Ishikawa (cell line): ENCODE measurements at regions not wholly inside any gene's neighbourhood (a gene's known extent, or its start where the extent isn't known, plus 50 kb on each side); places are given as distances from the start of the nearest gene placed in this dataset.

ENCODE experiments used
- CEBPB ChIP-seq: IDR thresholded peaks from 2 replicates; pipeline ENCODE4 v1.6.1; 2012
- CREB1 ChIP-seq: IDR thresholded peaks from 2 replicates; pipeline ENCODE4 v1.6.1; 2012; ENCODE audit warnings: low read depth
- EGR1 ChIP-seq: IDR thresholded peaks from 2 replicates; pipeline ENCODE4 v1.6.1; 2012
- EP300 ChIP-seq: IDR thresholded peaks from 2 replicates; pipeline ENCODE4 v1.6.1; 2012; ENCODE audit warnings: borderline replicate concordance
- FOXM1 ChIP-seq: IDR thresholded peaks from 2 replicates; pipeline ENCODE4 v1.6.1; 2012; ENCODE audit warnings: low read depth, borderline replicate concordance
- MAX ChIP-seq: IDR thresholded peaks from 2 replicates; pipeline ENCODE4 v1.6.1; 2012
- NFIC ChIP-seq: IDR thresholded peaks from 2 replicates; pipeline ENCODE4 v1.6.1; 2012
- RAD21 ChIP-seq: IDR thresholded peaks from 2 replicates; pipeline ENCODE4 v1.6.1; 2012; ENCODE audit warnings: low read depth
- TAF1 ChIP-seq: IDR thresholded peaks from 2 replicates; pipeline ENCODE4 v1.6.1; 2012; ENCODE audit warnings: low read depth, mild to moderate bottlenecking
- TCF12 ChIP-seq: IDR thresholded peaks from 2 replicates; pipeline ENCODE4 v1.6.1; 2012; ENCODE audit warnings: low read depth
- TEAD4 ChIP-seq: IDR thresholded peaks from 2 replicates; pipeline ENCODE4 v1.6.1; 2012
- YY1 ChIP-seq: IDR thresholded peaks from 2 replicates; pipeline ENCODE4 v1.6.1; 2012; ENCODE audit warnings: low read depth
- ZBTB7A ChIP-seq: IDR thresholded peaks from 2 replicates; pipeline ENCODE4 v1.6.1; 2012; ENCODE audit warnings: low read depth
- TF ChIP-seq, protein P1 (sequence below): IDR thresholded peaks from 2 replicates; pipeline ENCODE4 v1.6.1; 2012
- TF ChIP-seq, protein P2 (sequence below): IDR thresholded peaks from 2 replicates; pipeline ENCODE4 v1.6.1; 2012; ENCODE audit warnings: low read depth, mild to moderate bottlenecking

DNA sequence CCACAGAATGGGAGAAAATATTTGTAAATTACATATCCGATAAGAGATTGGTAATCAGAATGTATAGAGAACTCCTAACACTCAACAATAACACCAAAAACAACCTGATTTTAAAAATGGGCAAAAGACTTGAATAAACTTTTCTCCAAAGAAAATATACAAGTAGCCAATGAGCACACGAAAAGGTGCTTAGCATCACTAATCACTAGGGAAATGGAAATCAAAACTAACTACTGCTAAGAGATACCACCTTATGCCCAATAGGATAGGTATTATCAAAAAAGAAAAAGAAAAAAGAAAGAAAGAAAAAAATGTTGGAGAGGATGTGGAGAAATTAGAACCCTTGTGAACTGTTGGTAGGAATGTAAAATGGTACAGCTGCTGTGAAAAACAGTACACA, 212.1 kb downstream of the TLR4 start:
- TF ChIP-seq FOXM1 (no peak), YY1 (no peak), MAX (no peak), CREB1 (no peak), TAF1 (no peak), RAD21 (no peak), TCF12 (no peak), EGR1 (no peak), CEBPB (no peak), TEAD4 (no peak), NFIC (no peak), EP300 (no peak), ZBTB7A (no peak)
- TF ChIP-seq, protein P1, sequence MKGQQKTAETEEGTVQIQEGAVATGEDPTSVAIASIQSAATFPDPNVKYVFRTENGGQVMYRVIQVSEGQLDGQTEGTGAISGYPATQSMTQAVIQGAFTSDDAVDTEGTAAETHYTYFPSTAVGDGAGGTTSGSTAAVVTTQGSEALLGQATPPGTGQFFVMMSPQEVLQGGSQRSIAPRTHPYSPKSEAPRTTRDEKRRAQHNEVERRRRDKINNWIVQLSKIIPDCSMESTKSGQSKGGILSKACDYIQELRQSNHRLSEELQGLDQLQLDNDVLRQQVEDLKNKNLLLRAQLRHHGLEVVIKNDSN: no peak
- TF ChIP-seq, protein P2, sequence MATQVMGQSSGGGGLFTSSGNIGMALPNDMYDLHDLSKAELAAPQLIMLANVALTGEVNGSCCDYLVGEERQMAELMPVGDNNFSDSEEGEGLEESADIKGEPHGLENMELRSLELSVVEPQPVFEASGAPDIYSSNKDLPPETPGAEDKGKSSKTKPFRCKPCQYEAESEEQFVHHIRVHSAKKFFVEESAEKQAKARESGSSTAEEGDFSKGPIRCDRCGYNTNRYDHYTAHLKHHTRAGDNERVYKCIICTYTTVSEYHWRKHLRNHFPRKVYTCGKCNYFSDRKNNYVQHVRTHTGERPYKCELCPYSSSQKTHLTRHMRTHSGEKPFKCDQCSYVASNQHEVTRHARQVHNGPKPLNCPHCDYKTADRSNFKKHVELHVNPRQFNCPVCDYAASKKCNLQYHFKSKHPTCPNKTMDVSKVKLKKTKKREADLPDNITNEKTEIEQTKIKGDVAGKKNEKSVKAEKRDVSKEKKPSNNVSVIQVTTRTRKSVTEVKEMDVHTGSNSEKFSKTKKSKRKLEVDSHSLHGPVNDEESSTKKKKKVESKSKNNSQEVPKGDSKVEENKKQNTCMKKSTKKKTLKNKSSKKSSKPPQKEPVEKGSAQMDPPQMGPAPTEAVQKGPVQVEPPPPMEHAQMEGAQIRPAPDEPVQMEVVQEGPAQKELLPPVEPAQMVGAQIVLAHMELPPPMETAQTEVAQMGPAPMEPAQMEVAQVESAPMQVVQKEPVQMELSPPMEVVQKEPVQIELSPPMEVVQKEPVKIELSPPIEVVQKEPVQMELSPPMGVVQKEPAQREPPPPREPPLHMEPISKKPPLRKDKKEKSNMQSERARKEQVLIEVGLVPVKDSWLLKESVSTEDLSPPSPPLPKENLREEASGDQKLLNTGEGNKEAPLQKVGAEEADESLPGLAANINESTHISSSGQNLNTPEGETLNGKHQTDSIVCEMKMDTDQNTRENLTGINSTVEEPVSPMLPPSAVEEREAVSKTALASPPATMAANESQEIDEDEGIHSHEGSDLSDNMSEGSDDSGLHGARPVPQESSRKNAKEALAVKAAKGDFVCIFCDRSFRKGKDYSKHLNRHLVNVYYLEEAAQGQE: no peak

- no peak for TF ChIP-seq YY1
- TF ChIP-seq FOXM1: no peak
- TF ChIP-seq RAD21: no peak
- TF ChIP-seq, protein P2: no peak
- TF ChIP-seq NFIC: no peak
- TF ChIP-seq TEAD4: no peak
- no peak for TF ChIP-seq MAX
- TF ChIP-seq EGR1: no peak
- no peak for TF ChIP-seq CEBPB
- TF ChIP-seq, protein P1: no peak
- no peak for TF ChIP-seq TAF1
These were observed 213.7 kb downstream of the TLR4 start for GRCh38 chr9:117917873-117918272.

DNA sequence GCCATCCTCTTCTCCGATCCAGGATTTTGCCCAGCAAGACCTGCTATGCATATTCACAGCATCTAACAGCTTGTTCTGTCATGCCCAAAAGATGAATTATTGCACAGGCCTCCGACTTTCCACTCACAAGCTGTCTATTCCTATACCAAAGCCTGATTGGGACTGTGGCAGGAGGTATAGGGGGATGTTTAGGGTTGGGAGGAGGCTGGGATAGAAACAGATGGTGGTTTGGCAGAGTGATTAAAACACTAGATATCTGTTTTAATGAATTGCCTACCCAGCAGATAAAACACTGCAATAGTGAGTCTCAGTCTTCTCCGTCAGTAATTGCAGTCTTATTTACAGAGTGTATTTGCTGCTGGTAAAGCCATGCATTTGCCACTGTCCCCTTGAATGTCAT, 215.3 kb downstream of the TLR4 start:
- TF ChIP-seq TCF12 (no peak), MAX (no peak), YY1 (no peak), TAF1 (no peak)

- TF ChIP-seq TAF1 (no peak), TCF12 (no peak), NFIC (no peak), EGR1 (no peak), ZBTB7A (no peak), CEBPB (no peak), MAX (no peak), RAD21 (no peak), YY1 (no peak), EP300 (no peak)
These were observed 221.9 kb downstream of the TLR4 start for GRCh38 chr9:117926031-117926658.

- TF ChIP-seq NFIC (no peak), YY1 (no peak), RAD21 (no peak), EGR1 (no peak), CREB1 (no peak), FOXM1 (no peak), CEBPB (no peak), TEAD4 (no peak), MAX (no peak), EP300 (no peak), ZBTB7A (no peak), TCF12 (no peak), TAF1 (no peak)
- TF ChIP-seq, protein P2: no peak
- TF ChIP-seq, protein P1: no peak
These were observed 223.2 kb downstream of the TLR4 start for GRCh38 chr9:117927354-117927753.
